GM19328 (cell line): ENCODE measurements at regions not wholly inside any gene's neighbourhood (a gene's known extent, or its start where the extent isn't known, plus 50 kb on each side); places are given as distances from the start of the nearest gene placed in this dataset.

Experiments
- ATAC-seq: cut with Tn5 transposase; IDR thresholded peaks from one replicate; pipeline ENCODE4 v1.9.1; 2021; ENCODE audit warnings: mild to moderate bottlenecking, moderate library complexity; ENCODE audit not compliant: unreplicated experiment

- no peak for ATAC-seq
These were observed 140.3 kb upstream of the SLC1A4 start for GRCh38 chr2:64848945-64849344.

GRCh38 chr2:64850642-64851041 lies 138.6 kb upstream of the SLC1A4 start:
- ATAC-seq = no peak

GRCh38 chr2:64852771-64853241 lies 136.4 kb upstream of the SLC1A4 start:
- ATAC-seq = no peak

- ATAC-seq = no peak
These were observed 135.9 kb upstream of the SLC1A4 start for GRCh38 chr2:64853306-64853705.

- ATAC-seq = no peak
These were observed 135.3 kb upstream of the SLC1A4 start for GRCh38 chr2:64853894-64854293.

GRCh38 chr2:64854773-64855237 lies 134.4 kb upstream of the SLC1A4 start:
- ATAC-seq = no peak

GRCh38 chr2:64857581-64858471 lies 131.4 kb upstream of the SLC1A4 start:
- ATAC-seq = no peak

GRCh38 chr2:64858541-64859311 lies 130.5 kb upstream of the SLC1A4 start:
- no peak for ATAC-seq

- no peak for ATAC-seq
These were observed 129.6 kb upstream of the SLC1A4 start for GRCh38 chr2:64859312-64860212.

- no peak for ATAC-seq
These were observed 128.8 kb upstream of the SLC1A4 start for GRCh38 chr2:64860276-64860885.

- no peak for ATAC-seq
These were observed 128.3 kb upstream of the SLC1A4 start for GRCh38 chr2:64860936-64861335.

- no peak for ATAC-seq
These were observed 127.5 kb upstream of the SLC1A4 start for GRCh38 chr2:64861452-64862397.

GRCh38 chr2:64862623-64863022 lies 126.6 kb upstream of the SLC1A4 start:
- ATAC-seq = no peak

- no peak for ATAC-seq
These were observed 125.9 kb upstream of the SLC1A4 start for GRCh38 chr2:64863097-64863820.

- ATAC-seq = no peak
These were observed 123.9 kb upstream of the SLC1A4 start for GRCh38 chr2:64865073-64865830.

- no peak for ATAC-seq
These were observed 123.3 kb upstream of the SLC1A4 start for GRCh38 chr2:64865831-64866345.

- ATAC-seq = no peak
These were observed 122.4 kb upstream of the SLC1A4 start for GRCh38 chr2:64866797-64867196.
